ENCODE measurements at regions not wholly inside any gene's neighbourhood (a gene's known extent, or its start where the extent isn't known, plus 50 kb on each side); places are given as distances from the start of the nearest gene placed in this dataset.

DNA sequence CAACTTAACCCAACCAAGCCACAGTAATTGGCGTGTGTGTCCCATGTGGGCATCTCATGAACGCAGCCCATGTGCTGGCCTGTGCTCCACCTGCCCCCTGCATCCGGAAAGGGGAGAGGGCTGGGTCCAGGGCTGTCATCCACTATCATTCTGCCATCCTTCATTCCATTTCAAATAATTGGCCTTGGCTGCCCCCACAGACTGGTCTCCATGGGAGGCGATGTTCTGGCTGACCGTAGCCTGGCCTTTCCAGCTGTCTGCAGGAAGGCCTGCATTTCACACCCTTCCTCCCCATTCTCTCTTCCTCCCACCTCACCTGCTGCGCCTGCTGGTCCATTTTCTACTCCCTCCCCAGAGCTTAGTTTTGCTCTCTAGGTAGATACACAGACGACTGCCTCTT is 442.8 kb downstream of the COG6 start:
- FAIRE-seq (no peak), DNase-seq (no peak), ATAC-seq (no peak)
- 92 to 97% methylated on average over 7 of the region's 7 CpGs for WGBS, 2 donors
- intact Hi-C loops (cut with DNase I), result no loop called here
- no peak overlapping the region for H3K4me3 ChIP-seq
- H3K9me3 ChIP-seq, result no peaks in the 10 kb centered on the region
- TF ChIP-seq, protein P1, sequence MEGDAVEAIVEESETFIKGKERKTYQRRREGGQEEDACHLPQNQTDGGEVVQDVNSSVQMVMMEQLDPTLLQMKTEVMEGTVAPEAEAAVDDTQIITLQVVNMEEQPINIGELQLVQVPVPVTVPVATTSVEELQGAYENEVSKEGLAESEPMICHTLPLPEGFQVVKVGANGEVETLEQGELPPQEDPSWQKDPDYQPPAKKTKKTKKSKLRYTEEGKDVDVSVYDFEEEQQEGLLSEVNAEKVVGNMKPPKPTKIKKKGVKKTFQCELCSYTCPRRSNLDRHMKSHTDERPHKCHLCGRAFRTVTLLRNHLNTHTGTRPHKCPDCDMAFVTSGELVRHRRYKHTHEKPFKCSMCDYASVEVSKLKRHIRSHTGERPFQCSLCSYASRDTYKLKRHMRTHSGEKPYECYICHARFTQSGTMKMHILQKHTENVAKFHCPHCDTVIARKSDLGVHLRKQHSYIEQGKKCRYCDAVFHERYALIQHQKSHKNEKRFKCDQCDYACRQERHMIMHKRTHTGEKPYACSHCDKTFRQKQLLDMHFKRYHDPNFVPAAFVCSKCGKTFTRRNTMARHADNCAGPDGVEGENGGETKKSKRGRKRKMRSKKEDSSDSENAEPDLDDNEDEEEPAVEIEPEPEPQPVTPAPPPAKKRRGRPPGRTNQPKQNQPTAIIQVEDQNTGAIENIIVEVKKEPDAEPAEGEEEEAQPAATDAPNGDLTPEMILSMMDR (IDR thresholded peaks at IDR 0.05), result no peak
- no peaks in the 10 kb centered on the region for H3K27me3 ChIP-seq
- H3K27ac ChIP-seq, result no peak overlapping the region
- no peaks in the 10 kb centered on the region for H3K36me3 ChIP-seq
- no peaks in the 10 kb centered on the region for H3K4me1 ChIP-seq

DNA sequence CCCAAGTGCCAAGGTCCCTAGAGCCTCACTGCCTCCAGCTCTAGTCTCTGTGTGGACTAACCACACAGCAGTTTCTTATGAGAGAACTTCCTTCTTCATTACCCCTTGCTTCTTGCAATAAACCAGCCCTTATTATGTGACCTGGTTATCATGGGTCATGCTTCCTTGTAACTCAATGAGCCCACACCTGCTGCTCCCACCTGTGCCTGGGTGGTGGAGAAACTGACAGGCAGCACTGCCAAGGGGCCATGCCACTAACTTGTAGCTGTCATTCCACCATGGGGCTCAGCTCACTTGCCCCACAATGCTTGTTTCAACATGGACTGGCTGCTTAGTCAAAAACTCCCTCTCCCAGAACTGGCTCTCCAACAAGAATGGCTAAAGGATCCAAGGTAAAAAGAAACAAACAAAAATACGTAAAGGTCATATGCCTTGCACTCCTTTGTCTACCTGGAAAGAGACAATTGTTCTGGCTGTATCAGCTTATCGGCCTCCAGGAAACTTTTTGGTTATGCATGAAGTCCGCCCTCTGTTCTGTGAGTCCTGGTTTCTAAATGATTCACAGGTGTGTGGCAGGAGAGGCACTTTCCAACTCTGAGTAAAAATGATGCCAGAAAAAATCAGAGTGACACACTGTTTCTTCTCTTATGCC is 446.4 kb downstream of the COG6 start:
- FAIRE-seq (no peak), ATAC-seq (no peak), DNase-seq (no peak)
- Histone ChIP-seq H3K9me3 (no peaks in the 10 kb centered on the region), H3K36me3 (no peaks in the 10 kb centered on the region), H3K27me3 (no peaks in the 10 kb centered on the region), H3K27ac (no peak overlapping the region), H3K4me1 (no peaks in the 10 kb centered on the region), H3K4me3 (no peak overlapping the region)
- TF ChIP-seq, protein P1 (IDR thresholded peaks at IDR 0.05), result no peak
- intact Hi-C loops (cut with DNase I), result no loop called here
- WGBS, 2 donors, result 89 to 93% methylated on average over 3 of the region's 3 CpGs

DNA sequence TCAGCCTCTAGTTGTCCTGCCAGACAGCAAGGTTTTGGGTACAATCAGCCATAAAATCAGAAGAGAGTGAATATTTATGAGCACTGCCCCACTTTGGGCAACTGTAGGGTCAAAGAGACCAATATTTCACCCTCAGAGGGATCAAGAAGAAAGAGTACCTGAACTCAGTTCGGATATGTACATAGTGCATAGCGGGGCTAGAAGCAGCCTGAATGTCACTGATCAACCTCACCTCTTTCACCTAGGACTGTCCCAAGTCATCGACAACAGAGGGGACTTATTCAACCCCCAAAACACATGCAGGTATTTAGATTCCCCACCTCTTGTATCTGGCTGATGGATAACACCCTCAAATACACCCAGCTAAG is 446.9 kb downstream of the COG6 start:
- WGBS, 2 donors, result 90% methylated on average over 3 of the region's 3 CpGs
- no peaks in the 10 kb centered on the region for H3K4me1 ChIP-seq
- intact Hi-C loops (cut with DNase I), result no loop called here
- H3K27me3 ChIP-seq, result no peaks in the 10 kb centered on the region
- FAIRE-seq (no peak), DNase-seq (no peak), ATAC-seq (no peak)
- no peaks in the 10 kb centered on the region for H3K9me3 ChIP-seq
- no peak overlapping the region for H3K4me3 ChIP-seq
- no peak overlapping the region for H3K27ac ChIP-seq
- TF ChIP-seq, protein P1 (IDR thresholded peaks at IDR 0.05), result no peak
- H3K36me3 ChIP-seq, result no peaks in the 10 kb centered on the region

DNA sequence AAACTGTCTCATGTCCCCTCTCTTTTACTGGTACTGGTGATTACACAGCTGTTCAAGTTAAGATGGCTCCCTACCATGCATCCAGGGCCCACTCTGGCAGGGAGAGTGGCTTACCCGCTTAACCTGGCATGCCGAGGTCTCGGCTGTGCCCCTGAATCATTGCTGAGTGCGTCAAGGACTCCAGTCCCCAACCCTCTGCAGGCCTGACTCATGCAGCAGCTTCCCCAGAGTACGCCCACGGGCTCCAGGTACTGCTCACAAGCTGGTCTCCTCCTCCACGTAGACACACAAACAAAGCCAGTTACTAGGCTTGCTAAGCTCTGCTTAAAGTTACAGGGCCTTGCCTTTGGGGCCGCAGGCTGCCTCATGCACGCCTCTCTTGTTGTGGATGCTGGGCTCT is 447.4 kb downstream of the COG6 start:
- ATAC-seq, result peak in 2 of 4 donors; percentile 36 to 51
- intact Hi-C loops (cut with DNase I), result no loop called here
- Histone ChIP-seq H3K27ac (no peak overlapping the region), H3K9me3 (no peaks in the 10 kb centered on the region), H3K4me1 (no peaks in the 10 kb centered on the region), H3K36me3 (no peaks in the 10 kb centered on the region), H3K27me3 (no peaks in the 10 kb centered on the region), H3K4me3 (no peak overlapping the region)
- 81 to 91% methylated on average over 9 of the region's 9 CpGs for whole genome bisulfite sequencing, 2 donors
- no peak for FAIRE-seq
- DNase-seq, result no peak
- TF ChIP-seq, protein P1 (IDR thresholded peaks at IDR 0.05), result no peak

DNA sequence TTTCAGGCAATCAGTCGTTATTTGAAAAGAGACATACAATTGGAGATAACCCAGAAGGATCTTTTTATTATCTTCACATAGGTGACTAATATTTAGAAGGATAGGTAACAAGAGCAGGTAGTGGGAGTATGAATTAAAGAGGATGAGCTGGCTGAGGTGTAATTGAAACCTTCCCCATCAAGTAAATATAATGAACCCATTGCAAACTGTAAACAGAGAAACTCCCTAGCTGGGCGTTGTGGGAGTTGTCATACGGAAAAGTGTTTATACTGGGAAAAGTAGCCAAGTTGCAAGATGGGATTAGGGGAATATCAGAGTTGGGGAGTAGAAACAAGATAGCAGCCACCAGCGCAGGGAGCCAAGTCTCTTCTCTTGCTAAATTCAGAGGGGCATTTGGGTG is 448.4 kb downstream of the COG6 start:
- intact Hi-C loops (cut with DNase I), result no loop called here
- no peaks in the 10 kb centered on the region for H3K36me3 ChIP-seq
- H3K27me3 ChIP-seq, result no peaks in the 10 kb centered on the region
- TF ChIP-seq, protein P1 (IDR thresholded peaks at IDR 0.05), result no peak
- no peak overlapping the region for H3K27ac ChIP-seq
- no peak overlapping the region for H3K4me3 ChIP-seq
- DNase-seq (no peak), FAIRE-seq (no peak), ATAC-seq (no peak)
- no peaks in the 10 kb centered on the region for H3K9me3 ChIP-seq
- WGBS, 2 donors, result 73 to 86% methylated on average over 4 of the region's 4 CpGs
- H3K4me1 ChIP-seq, result no peaks in the 10 kb centered on the region

Measured in pancreas (tissue), 10 donors.